ENCODE measurements at regions not wholly inside any gene's neighbourhood (a gene's known extent, or its start where the extent isn't known, plus 50 kb on each side); places are given as distances from the start of the nearest gene placed in this dataset.

DNA sequence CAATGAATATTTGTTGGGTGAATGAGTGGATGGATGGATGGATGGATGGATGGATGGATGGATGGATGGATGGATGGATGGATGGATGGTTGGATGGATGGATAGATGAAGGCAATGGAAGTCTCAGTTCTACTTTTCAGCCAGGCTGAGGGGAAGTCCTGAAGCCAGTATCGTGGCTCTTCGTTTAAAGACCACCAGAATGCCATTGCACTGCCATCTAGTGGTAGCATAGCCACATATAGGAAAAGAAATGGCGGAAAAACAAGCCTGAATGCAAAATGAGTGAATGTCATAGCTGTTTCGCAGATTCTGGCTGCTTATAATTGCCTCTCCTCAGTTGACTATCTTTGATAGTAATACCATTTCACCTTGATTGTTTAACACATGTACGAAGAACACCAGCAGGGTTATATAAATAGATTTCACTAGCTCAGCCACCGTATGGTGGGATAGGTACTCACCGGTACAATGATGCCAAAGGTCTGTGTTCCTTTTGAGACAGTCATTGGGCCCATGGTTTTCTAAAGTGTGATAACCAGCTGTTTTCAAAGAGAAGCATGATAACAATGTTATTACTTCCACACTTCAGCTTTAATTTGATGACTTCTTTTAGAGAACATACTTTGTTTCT lies 62.3 kb upstream of the GREB1L start:
- no peaks in the 10 kb centered on the region for H3K36me3 ChIP-seq (ENCODE audit: insufficient read depth, low read length)
- no peaks in the 10 kb centered on the region for H3K27me3 ChIP-seq (ENCODE audit: insufficient read depth, low read length, poor library complexity, severe bottlenecking)
- no peaks in the 10 kb centered on the region for H4K20me1 ChIP-seq (ENCODE audit: insufficient read depth, low read length, poor library complexity, severe bottlenecking)
- no peak for TF ChIP-seq EZH2phosphoT487 (IDR thresholded peaks at IDR 0.05; ENCODE audit: borderline replicate concordance)
- TF ChIP-seq, protein P1, sequence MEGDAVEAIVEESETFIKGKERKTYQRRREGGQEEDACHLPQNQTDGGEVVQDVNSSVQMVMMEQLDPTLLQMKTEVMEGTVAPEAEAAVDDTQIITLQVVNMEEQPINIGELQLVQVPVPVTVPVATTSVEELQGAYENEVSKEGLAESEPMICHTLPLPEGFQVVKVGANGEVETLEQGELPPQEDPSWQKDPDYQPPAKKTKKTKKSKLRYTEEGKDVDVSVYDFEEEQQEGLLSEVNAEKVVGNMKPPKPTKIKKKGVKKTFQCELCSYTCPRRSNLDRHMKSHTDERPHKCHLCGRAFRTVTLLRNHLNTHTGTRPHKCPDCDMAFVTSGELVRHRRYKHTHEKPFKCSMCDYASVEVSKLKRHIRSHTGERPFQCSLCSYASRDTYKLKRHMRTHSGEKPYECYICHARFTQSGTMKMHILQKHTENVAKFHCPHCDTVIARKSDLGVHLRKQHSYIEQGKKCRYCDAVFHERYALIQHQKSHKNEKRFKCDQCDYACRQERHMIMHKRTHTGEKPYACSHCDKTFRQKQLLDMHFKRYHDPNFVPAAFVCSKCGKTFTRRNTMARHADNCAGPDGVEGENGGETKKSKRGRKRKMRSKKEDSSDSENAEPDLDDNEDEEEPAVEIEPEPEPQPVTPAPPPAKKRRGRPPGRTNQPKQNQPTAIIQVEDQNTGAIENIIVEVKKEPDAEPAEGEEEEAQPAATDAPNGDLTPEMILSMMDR (conservative IDR thresholded peaks at IDR 0.05; ENCODE audit: low read length) = peak; percentile 82
- H3K4me3 ChIP-seq (ENCODE audit: low read length, poor library complexity, severe bottlenecking) = no peak overlapping the region
- no peak overlapping the region for H3K4me2 ChIP-seq (ENCODE audit: low read depth, low read length, poor library complexity, severe bottlenecking)
- peak overlapping the region; percentile 19 for H2AFZ ChIP-seq (ENCODE audit: low read length)
- H3F3A ChIP-seq (ENCODE audit: low read depth) = no peaks in the 10 kb centered on the region
- H3K9me3 ChIP-seq (ENCODE audit: insufficient read depth, low read depth, low read length) = no peaks in the 10 kb centered on the region
- H3K4me1 ChIP-seq (ENCODE audit: insufficient read depth, low read length, poor library complexity, severe bottlenecking) = peaks cover 10% of the 10 kb centered on the region
- H3K79me2 ChIP-seq (ENCODE audit: insufficient read depth, low read length) = no peaks in the 10 kb centered on the region
- H3K9ac ChIP-seq (ENCODE audit: low read depth, low read length, poor library complexity, severe bottlenecking) = no peak overlapping the region
- H3K9me2 ChIP-seq (replicated peaks; ENCODE audit: low read depth, low read length) = no peaks in the 10 kb centered on the region

DNA sequence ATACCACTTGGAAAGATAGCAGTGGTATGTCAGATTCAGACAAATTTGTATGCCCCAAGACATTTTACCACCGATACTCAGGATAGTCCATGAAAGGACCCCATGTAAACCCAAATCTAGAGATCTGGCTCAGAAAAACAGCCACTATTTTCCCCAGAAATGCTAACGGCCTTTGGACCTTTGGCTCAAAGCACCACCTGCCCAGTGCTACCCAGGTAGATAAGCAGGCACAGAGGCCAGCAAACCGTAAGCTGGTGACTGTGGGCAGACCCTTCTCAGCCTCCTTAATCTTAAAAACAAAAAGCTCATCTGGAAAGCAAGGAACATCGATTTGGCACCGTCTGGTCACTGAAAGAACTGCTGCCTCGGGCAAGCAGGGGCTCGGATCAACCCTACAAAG lies 61.4 kb upstream of the GREB1L start:
- no peak overlapping the region for H2AFZ ChIP-seq (ENCODE audit: low read length)
- no peak overlapping the region for H3K9ac ChIP-seq (ENCODE audit: low read depth, low read length, poor library complexity, severe bottlenecking)

DNA sequence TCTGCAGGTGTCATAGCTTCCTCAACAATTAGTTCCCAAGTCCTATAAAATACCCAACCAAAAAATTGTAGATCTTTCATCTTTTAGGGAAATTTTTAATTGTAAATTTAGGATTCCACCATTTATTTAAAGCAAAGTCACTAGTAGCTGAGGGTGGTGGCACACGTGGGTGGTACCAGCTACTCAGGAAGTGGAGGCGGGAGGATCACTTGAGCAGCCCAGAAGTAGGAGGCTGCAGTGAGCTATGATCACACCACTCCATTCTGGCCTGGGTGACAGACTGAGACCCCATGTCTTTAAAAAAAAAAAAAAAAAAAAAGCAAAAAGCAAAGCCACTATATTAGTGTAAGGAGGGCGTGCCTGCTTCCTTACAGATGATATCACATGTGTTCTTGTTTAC lies 60.3 kb upstream of the GREB1L start:
- no peak for TF ChIP-seq EZH2phosphoT487 (IDR thresholded peaks at IDR 0.05; ENCODE audit: borderline replicate concordance)
- TF ChIP-seq, protein P1 (conservative IDR thresholded peaks at IDR 0.05; ENCODE audit: low read length) = no peak
- no peak overlapping the region for H3K4me3 ChIP-seq (ENCODE audit: low read length, poor library complexity, severe bottlenecking)

More for the DNA sequence above, 61.4 kb upstream of the GREB1L start:
- no peak overlapping the region for H3K4me2 ChIP-seq (ENCODE audit: low read depth, low read length, poor library complexity, severe bottlenecking)
- H3K79me2 ChIP-seq (ENCODE audit: insufficient read depth, low read length) = no peaks in the 10 kb centered on the region
- H3K4me1 ChIP-seq (ENCODE audit: insufficient read depth, low read length, poor library complexity, severe bottlenecking) = peaks cover 10% of the 10 kb centered on the region
- no peaks in the 10 kb centered on the region for H3K36me3 ChIP-seq (ENCODE audit: insufficient read depth, low read length)
- no peaks in the 10 kb centered on the region for H4K20me1 ChIP-seq (ENCODE audit: insufficient read depth, low read length, poor library complexity, severe bottlenecking)
- TF ChIP-seq, protein P1 (conservative IDR thresholded peaks at IDR 0.05; ENCODE audit: low read length) = no peak
- TF ChIP-seq EZH2phosphoT487 (IDR thresholded peaks at IDR 0.05; ENCODE audit: borderline replicate concordance) = no peak
- no peak overlapping the region for H3K4me3 ChIP-seq (ENCODE audit: low read length, poor library complexity, severe bottlenecking)
- no peaks in the 10 kb centered on the region for H3K9me3 ChIP-seq (ENCODE audit: insufficient read depth, low read depth, low read length)
- no peaks in the 10 kb centered on the region for H3F3A ChIP-seq (ENCODE audit: low read depth)
- H3K9me2 ChIP-seq (replicated peaks; ENCODE audit: low read depth, low read length) = no peaks in the 10 kb centered on the region
- no peaks in the 10 kb centered on the region for H3K27me3 ChIP-seq (ENCODE audit: insufficient read depth, low read length, poor library complexity, severe bottlenecking)

More for the DNA sequence above, 60.3 kb upstream of the GREB1L start:
- Histone ChIP-seq H3K9ac (ENCODE audit: low read depth, low read length, poor library complexity, severe bottlenecking) (no peak overlapping the region), H3K4me1 (ENCODE audit: insufficient read depth, low read length, poor library complexity, severe bottlenecking) (peaks cover 10% of the 10 kb centered on the region), H3K4me2 (ENCODE audit: low read depth, low read length, poor library complexity, severe bottlenecking) (no peak overlapping the region), H3K36me3 (ENCODE audit: insufficient read depth, low read length) (no peaks in the 10 kb centered on the region), H3F3A (ENCODE audit: low read depth) (no peaks in the 10 kb centered on the region), H3K79me2 (ENCODE audit: insufficient read depth, low read length) (no peaks in the 10 kb centered on the region), H4K20me1 (ENCODE audit: insufficient read depth, low read length, poor library complexity, severe bottlenecking) (no peaks in the 10 kb centered on the region), H3K9me3 (ENCODE audit: insufficient read depth, low read depth, low read length) (no peaks in the 10 kb centered on the region), H2AFZ (ENCODE audit: low read length) (peak overlapping the region; percentile 31; the same call in 1 of the 2 replicates), H3K27me3 (ENCODE audit: insufficient read depth, low read length, poor library complexity, severe bottlenecking) (no peaks in the 10 kb centered on the region), H3K9me2 (replicated peaks; ENCODE audit: low read depth, low read length) (no peaks in the 10 kb centered on the region)

Measured in Loucy (cell line).